K562 (cell line): ENCODE measurements at regions not wholly inside any gene's neighbourhood (a gene's known extent, or its start where the extent isn't known, plus 50 kb on each side); places are given as distances from the start of the nearest gene placed in this dataset.

Experiments used
- ATAC-seq: fragments of 200-7000 bp; cut with Tn5 transposase; 3 replicates; pipeline ENCODE4 v1.9.1; 2020; ENCODE audit warnings: moderate library complexity
- BruUV-seq: library from RNA; stranded (reverse); fragments of 400-500 nt; replicated peaks from 2 replicates; lab custom pipeline; 2021; lab: Mats Ljungman, UMichigan
- CTCF ChIA-PET: fragments of 300-600 bp; formaldehyde crosslinking; extraction: SDS; loops from one replicate; lab custom pipeline; 2021; ENCODE audit warnings: low intra/inter-chr PET ratio; lab: Yijun Ruan, JAX
- POLR2A ChIA-PET: fragments of 300-600, 350-650 bp; sonication (Branson Sonifier 250); formaldehyde crosslinking; extraction: SDS; loops from one replicate; lab custom pipeline; 2021; ENCODE audit warnings: antibody characterized with exemption, inconsistent platforms; lab: Yijun Ruan, JAX
- DNase-seq, 4 experiments: peaks; one replicate each; pipeline versions ENCODE4 v3.0.0 to v3.0.0-alpha.2; 2011 to 2018; ENCODE audit warnings: low spot score in 3 of 4, mixed read lengths in 3 of 4; ENCODE audit errors: extremely low read depth in 1 of 4
- FAIRE-seq: peaks from 2 replicates; lab custom pipeline; 2011; peaks lifted over from hg19 to GRCh38; lab: Jason Lieb, UNC
- H2AFZ ChIP-seq: 2 replicates; pipeline ENCODE4 v1.6.0; 2011; ENCODE audit warnings: low read depth, low read length, control low read depth, inconsistent platforms
- H3K27ac ChIP-seq: fragments of 200-600 bp; 3 replicates; pipeline ENCODE4 v1.8.0; 2011; ENCODE audit warnings: low read depth, mild to moderate bottlenecking, control low read depth, inconsistent platforms, low read length, moderate library complexity, mixed read lengths; ENCODE audit errors: extremely low read depth
- H3K27me3 ChIP-seq, 2 experiments: fragments of 300-600 bp in 1 of 2; 2 replicates in 1 of 2; 3 replicates in 1 of 2; pipeline versions ENCODE4 v1.6.0 to v1.8.0; 2011; ENCODE audit warnings: inconsistent platforms in 2 of 2, low read length in 2 of 2, mild to moderate bottlenecking in 1 of 2, mixed read lengths in 1 of 2, moderate library complexity in 1 of 2; ENCODE audit not compliant: control insufficient read depth in 2 of 2, insufficient read depth in 2 of 2
- H3K36me3 ChIP-seq: fragments of 300-600 bp; 3 replicates; pipeline ENCODE4 v1.8.0; 2011; ENCODE audit warnings: mild to moderate bottlenecking, low read length, inconsistent platforms; ENCODE audit not compliant: control insufficient read depth, insufficient read depth
- H3K4me1 ChIP-seq, 2 experiments: fragments of 200-600 bp in 1 of 2; replicated peaks in 1 of 2; 2 replicates in 1 of 2; 3 replicates in 1 of 2; pipeline versions ENCODE4 v1.5.1 to v1.8.0; 2011; ENCODE audit warnings: inconsistent platforms in 2 of 2, low read length in 2 of 2, mild to moderate bottlenecking in 1 of 2, mixed read lengths in 1 of 2, moderate library complexity in 1 of 2; ENCODE audit not compliant: control insufficient read depth in 2 of 2, insufficient read depth in 2 of 2
- H3K4me2 ChIP-seq: 2 replicates; pipeline ENCODE4 v1.6.1; 2011; ENCODE audit warnings: low read length, control low read depth, inconsistent platforms, mixed read lengths; ENCODE audit not compliant: insufficient read depth
- H3K4me3 ChIP-seq: fragments of 200-600 bp; sonication (generic), shearing (Covaris generic); 2 replicates; pipeline ENCODE4 v1.5.1; 2016; ENCODE audit warnings: control low read depth, inconsistent platforms
- H3K79me2 ChIP-seq: fragments of 200-600 bp; 3 replicates; pipeline ENCODE4 v1.8.0; 2011; ENCODE audit warnings: low read length, inconsistent platforms; ENCODE audit not compliant: control insufficient read depth, insufficient read depth
- H3K9ac ChIP-seq, 2 experiments: 2 replicates each; pipeline versions ENCODE4 v1.6.0 to v1.6.1; 2011; ENCODE audit warnings: low read depth in 2 of 2, low read length in 2 of 2, control low read depth in 1 of 2, inconsistent platforms in 1 of 2, mild to moderate bottlenecking in 1 of 2, mixed read lengths in 1 of 2; ENCODE audit not compliant: insufficient read depth in 1 of 2
- H3K9me1 ChIP-seq: one replicate; pipeline ENCODE4 v1.6.0; 2011; ENCODE audit warnings: inconsistent platforms, mild to moderate bottlenecking, low read length, moderate library complexity; ENCODE audit not compliant: control insufficient read depth, insufficient read depth
- H3K9me3 ChIP-seq: replicated peaks from 2 replicates; pipeline ENCODE4 v1.5.1; 2011; ENCODE audit warnings: low read depth, low read length, inconsistent platforms; ENCODE audit not compliant: control insufficient read depth, insufficient read depth
- H4K20me1 ChIP-seq: replicated peaks from 2 replicates; pipeline ENCODE4 v1.6.1; 2011; ENCODE audit warnings: low read length, inconsistent platforms, mixed read lengths; ENCODE audit not compliant: control insufficient read depth, insufficient read depth
- EP300 ChIP-seq: IDR thresholded peaks from 2 replicates; pipeline ENCODE4 v1.6.1; 2012; ENCODE audit warnings: low read length, improper control_type of control experiment
- FOXP1 ChIP-seq: sonication (generic); formaldehyde crosslinking; IDR thresholded peaks from 2 replicates; pipeline ENCODE4 v1.8.0; 2022; ENCODE audit warnings: mild to moderate bottlenecking, missing genetic modification reagents
- XRCC3 ChIP-seq: fragments of 450-650 bp; IDR thresholded peaks from 2 replicates; pipeline ENCODE4 v1.6.1; 2017; ENCODE audit warnings: mild to moderate bottlenecking, moderate library complexity
- WGBS: fragments of 100-300 bp; shearing (Covaris generic); methylation state at CpG from one replicate; pipeline ENCODE4 v1.1.6; 2016; ENCODE audit warnings: low coverage, mixed read lengths; ENCODE audit not compliant: insufficient coverage; ENCODE audit errors: missing lambda C conversion rate; 5-methylcytosine and 5-hydroxymethylcytosine counted together
- in situ Hi-C: fragments of 300-500 bp; cut with MboI; formaldehyde crosslinking; loops from 4 replicates; pipeline ENCODE4 v1.15.0; 2018; ENCODE audit warnings: inconsistent platforms, mixed read lengths
- intact Hi-C: fragments of 100-400 bp; cut with micrococcal nuclease; formaldehyde crosslinking; loops from 2 replicates; pipeline ENCODE4 v1.14.2; 2022
- TF ChIP-seq, protein P1 (sequence below), 2 experiments: fragments of 450-650 bp; conservative IDR thresholded peaks; 2 replicates each; pipeline ENCODE4 v1.6.1; 2017; ENCODE audit warnings: mild to moderate bottlenecking in 2 of 2, moderate library complexity in 2 of 2
- TF ChIP-seq, protein P2 (sequence below): fragments of 250-450 bp; sonication (Bioruptor Pico); IDR thresholded peaks from 2 replicates; pipeline ENCODE4 v1.8.0; 2022; ENCODE audit warnings: inconsistent platforms
- TF ChIP-seq, protein P3 (sequence below), 2 experiments: fragments of 450-650 bp; IDR thresholded peaks; 2 replicates each; pipeline ENCODE4 v1.6.1; 2018; ENCODE audit warnings: mild to moderate bottlenecking in 2 of 2, low read depth in 1 of 2; ENCODE audit not compliant: partially characterized antibody in 2 of 2
- TF ChIP-seq, protein P4 (sequence below): sonication (generic); formaldehyde crosslinking; IDR thresholded peaks from 2 replicates; pipeline ENCODE4 v1.9.0; 2022; ENCODE audit warnings: mild to moderate bottlenecking, missing genetic modification reagents

DNA sequence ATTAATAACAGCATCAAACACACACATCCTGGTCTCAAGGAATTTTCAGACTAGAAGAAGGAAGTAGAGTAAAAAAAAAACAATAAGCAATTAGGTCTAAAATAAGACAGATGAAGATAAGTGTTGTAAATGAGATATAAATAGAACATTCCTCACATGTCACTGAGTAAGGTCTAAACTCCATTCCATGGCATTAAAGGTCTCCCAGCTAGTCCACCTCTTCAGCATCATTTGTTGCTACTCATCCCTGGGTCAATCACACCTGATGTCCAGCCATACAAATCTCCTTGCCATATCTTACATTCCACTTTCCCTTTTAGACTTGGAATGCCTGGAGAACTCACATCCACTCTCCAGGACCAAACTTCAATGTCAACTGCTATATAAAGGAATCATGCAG, 214.1 kb upstream of the KLF4 start:
- FAIRE-seq (no peak), ATAC-seq (no peak), DNase-seq (no peak)
- POLR2A ChIA-PET = no interaction called here
- TF ChIP-seq, protein P1, sequence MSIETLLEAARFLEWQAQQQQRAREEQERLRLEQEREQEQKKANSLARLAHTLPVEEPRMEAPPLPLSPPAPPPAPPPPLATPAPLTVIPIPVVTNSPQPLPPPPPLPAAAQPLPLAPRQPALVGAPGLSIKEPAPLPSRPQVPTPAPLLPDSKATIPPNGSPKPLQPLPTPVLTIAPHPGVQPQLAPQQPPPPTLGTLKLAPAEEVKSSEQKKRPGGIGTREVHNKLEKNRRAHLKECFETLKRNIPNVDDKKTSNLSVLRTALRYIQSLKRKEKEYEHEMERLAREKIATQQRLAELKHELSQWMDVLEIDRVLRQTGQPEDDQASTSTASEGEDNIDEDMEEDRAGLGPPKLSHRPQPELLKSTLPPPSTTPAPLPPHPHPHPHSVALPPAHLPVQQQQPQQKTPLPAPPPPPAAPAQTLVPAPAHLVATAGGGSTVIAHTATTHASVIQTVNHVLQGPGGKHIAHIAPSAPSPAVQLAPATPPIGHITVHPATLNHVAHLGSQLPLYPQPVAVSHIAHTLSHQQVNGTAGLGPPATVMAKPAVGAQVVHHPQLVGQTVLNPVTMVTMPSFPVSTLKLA (conservative IDR thresholded peaks at IDR 0.05) = no peak
- no peaks in the 10 kb centered on the region for H3K9me1 ChIP-seq
- no peaks in the 10 kb centered on the region for H3K36me3 ChIP-seq
- H4K20me1 ChIP-seq = no peaks in the 10 kb centered on the region
- intact Hi-C loops (no loop called here), in situ Hi-C loops (no loop called here)
- H3K9ac ChIP-seq = no peak overlapping the region
- peaks cover under 1 to 2% of the 10 kb centered on the region in 2 experiments; a peak in 4 of 5 replicates for H3K27me3 ChIP-seq
- H3K27ac ChIP-seq = no peak overlapping the region
- CTCF ChIA-PET = no interaction called here
- H3K9me3 ChIP-seq = no peaks in the 10 kb centered on the region
- H3K4me2 ChIP-seq = no peak overlapping the region
- no peaks in the 10 kb centered on the region for H3K79me2 ChIP-seq
- peaks cover 0 to 14% of the 10 kb centered on the region in 2 experiments; a peak in 2 of 5 replicates for H3K4me1 ChIP-seq
- H2AFZ ChIP-seq = no peak overlapping the region
- H3K4me3 ChIP-seq = no peak overlapping the region
- no TSS peak for BruUV-seq

DNA sequence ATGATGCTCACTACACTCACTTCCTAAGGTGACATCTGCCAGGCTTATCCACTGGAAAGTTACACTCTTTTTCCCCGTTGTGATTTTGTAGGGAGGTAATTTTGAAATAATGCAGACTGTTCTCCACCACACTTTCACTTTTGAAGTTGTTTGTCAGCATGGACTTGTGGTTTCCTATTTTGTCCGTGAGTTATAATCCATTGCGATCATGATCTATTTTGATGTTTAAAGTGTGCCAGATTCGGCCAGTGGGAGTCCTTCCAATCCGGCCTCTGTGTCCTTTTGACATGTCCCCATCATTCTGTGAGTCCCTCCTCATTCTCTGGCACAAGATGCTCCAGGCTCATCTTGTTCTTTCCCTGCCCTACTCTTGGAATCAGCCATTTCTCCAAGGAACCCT, 211.3 kb upstream of the KLF4 start:
- H3K27me3 ChIP-seq = peaks cover 2 to 11% of the 10 kb centered on the region in 2 experiments
- DNase-seq = no peak
- H3K9ac ChIP-seq = no peak overlapping the region
- no peak for ATAC-seq
- no peak overlapping the region for H3K27ac ChIP-seq
- no peaks in the 10 kb centered on the region for H4K20me1 ChIP-seq
- ChIA-PET CTCF (no interaction called here), POLR2A (interaction anchor here (1.1 kb wide), 1 partner anchor 64 kb away, joined by 5 read pairs; no protein-coding TSS in a partner anchor)
- intact Hi-C loops (no loop called here), in situ Hi-C loops (no loop called here)
- BruUV-seq = no TSS peak
- FAIRE-seq = peak; percentile 42
- no peaks in the 10 kb centered on the region for H3K4me1 ChIP-seq
- 1% methylated on average over 5 of the region's 5 CpGs for WGBS
- H2AFZ ChIP-seq = no peak overlapping the region
- no peaks in the 10 kb centered on the region for H3K9me3 ChIP-seq
- no peaks in the 10 kb centered on the region for H3K36me3 ChIP-seq
- H3K4me2 ChIP-seq = no peak overlapping the region
- H3K79me2 ChIP-seq = no peaks in the 10 kb centered on the region
- H3K4me3 ChIP-seq = no peak overlapping the region
- H3K9me1 ChIP-seq = no peaks in the 10 kb centered on the region
- TF ChIP-seq EP300 (no peak), XRCC3 (no peak), FOXP1 (CRISPR knock-in tag) (no peak)
- TF ChIP-seq, protein P2, sequence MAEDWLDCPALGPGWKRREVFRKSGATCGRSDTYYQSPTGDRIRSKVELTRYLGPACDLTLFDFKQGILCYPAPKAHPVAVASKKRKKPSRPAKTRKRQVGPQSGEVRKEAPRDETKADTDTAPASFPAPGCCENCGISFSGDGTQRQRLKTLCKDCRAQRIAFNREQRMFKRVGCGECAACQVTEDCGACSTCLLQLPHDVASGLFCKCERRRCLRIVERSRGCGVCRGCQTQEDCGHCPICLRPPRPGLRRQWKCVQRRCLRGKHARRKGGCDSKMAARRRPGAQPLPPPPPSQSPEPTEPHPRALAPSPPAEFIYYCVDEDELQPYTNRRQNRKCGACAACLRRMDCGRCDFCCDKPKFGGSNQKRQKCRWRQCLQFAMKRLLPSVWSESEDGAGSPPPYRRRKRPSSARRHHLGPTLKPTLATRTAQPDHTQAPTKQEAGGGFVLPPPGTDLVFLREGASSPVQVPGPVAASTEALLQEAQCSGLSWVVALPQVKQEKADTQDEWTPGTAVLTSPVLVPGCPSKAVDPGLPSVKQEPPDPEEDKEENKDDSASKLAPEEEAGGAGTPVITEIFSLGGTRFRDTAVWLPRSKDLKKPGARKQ (CRISPR knock-in tag) = no peak
- TF ChIP-seq, protein P3, sequence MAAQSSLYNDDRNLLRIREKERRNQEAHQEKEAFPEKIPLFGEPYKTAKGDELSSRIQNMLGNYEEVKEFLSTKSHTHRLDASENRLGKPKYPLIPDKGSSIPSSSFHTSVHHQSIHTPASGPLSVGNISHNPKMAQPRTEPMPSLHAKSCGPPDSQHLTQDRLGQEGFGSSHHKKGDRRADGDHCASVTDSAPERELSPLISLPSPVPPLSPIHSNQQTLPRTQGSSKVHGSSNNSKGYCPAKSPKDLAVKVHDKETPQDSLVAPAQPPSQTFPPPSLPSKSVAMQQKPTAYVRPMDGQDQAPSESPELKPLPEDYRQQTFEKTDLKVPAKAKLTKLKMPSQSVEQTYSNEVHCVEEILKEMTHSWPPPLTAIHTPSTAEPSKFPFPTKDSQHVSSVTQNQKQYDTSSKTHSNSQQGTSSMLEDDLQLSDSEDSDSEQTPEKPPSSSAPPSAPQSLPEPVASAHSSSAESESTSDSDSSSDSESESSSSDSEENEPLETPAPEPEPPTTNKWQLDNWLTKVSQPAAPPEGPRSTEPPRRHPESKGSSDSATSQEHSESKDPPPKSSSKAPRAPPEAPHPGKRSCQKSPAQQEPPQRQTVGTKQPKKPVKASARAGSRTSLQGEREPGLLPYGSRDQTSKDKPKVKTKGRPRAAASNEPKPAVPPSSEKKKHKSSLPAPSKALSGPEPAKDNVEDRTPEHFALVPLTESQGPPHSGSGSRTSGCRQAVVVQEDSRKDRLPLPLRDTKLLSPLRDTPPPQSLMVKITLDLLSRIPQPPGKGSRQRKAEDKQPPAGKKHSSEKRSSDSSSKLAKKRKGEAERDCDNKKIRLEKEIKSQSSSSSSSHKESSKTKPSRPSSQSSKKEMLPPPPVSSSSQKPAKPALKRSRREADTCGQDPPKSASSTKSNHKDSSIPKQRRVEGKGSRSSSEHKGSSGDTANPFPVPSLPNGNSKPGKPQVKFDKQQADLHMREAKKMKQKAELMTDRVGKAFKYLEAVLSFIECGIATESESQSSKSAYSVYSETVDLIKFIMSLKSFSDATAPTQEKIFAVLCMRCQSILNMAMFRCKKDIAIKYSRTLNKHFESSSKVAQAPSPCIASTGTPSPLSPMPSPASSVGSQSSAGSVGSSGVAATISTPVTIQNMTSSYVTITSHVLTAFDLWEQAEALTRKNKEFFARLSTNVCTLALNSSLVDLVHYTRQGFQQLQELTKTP (IDR thresholded peaks at IDR 0.05; ENCODE audit: low read depth in 1 of 2, partially characterized antibody in 2 of 2) = no peak
- TF ChIP-seq, protein P4, sequence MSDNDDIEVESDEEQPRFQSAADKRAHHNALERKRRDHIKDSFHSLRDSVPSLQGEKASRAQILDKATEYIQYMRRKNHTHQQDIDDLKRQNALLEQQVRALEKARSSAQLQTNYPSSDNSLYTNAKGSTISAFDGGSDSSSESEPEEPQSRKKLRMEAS = no peak
